ENCODE measurements at regions not wholly inside any gene's neighbourhood (a gene's known extent, or its start where the extent isn't known, plus 50 kb on each side); places are given as distances from the start of the nearest gene placed in this dataset.
A peak's percentile ranks its signal among the peaks of the same experiment; 100 is the strongest.

DNA sequence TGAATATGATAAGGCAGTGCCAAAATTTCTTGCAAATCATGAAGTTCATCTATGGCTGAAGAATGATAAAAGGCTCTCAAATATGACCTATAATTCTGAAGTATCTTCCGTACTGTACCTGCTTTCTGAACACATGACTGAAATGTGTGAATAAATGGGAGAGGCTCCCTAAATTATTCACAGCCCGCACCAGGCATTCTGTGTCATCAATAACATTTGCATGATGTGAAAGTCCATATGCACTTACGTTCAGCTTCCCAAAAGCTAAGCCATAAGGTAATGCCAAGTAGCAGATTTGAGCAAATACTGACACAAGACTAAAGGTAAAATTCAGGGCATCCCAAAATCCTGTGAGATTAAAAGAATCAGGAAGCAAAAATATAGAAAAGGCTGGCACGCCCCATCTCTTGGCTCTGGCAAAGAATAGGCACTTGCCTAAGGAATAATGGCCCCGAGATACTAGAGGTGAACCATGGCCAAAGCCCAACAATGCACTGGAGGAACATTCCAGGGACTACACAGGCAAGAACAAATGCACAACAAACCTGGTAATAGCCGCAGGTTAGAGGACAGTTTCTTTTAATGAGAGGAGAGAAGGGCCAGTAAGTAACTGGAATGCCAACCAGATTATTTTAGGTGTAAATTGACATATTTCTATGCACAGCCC lies 280.5 kb downstream of the IPMK start:
- DNase-seq (ENCODE audit: low read depth): no peak
- no peak overlapping the region for H3K4me3 ChIP-seq (ENCODE audit: low read depth, low read length)
- TF ChIP-seq, protein P1, sequence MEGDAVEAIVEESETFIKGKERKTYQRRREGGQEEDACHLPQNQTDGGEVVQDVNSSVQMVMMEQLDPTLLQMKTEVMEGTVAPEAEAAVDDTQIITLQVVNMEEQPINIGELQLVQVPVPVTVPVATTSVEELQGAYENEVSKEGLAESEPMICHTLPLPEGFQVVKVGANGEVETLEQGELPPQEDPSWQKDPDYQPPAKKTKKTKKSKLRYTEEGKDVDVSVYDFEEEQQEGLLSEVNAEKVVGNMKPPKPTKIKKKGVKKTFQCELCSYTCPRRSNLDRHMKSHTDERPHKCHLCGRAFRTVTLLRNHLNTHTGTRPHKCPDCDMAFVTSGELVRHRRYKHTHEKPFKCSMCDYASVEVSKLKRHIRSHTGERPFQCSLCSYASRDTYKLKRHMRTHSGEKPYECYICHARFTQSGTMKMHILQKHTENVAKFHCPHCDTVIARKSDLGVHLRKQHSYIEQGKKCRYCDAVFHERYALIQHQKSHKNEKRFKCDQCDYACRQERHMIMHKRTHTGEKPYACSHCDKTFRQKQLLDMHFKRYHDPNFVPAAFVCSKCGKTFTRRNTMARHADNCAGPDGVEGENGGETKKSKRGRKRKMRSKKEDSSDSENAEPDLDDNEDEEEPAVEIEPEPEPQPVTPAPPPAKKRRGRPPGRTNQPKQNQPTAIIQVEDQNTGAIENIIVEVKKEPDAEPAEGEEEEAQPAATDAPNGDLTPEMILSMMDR (conservative IDR thresholded peaks at IDR 0.05; ENCODE audit: low read depth, low read length): no peak

DNA sequence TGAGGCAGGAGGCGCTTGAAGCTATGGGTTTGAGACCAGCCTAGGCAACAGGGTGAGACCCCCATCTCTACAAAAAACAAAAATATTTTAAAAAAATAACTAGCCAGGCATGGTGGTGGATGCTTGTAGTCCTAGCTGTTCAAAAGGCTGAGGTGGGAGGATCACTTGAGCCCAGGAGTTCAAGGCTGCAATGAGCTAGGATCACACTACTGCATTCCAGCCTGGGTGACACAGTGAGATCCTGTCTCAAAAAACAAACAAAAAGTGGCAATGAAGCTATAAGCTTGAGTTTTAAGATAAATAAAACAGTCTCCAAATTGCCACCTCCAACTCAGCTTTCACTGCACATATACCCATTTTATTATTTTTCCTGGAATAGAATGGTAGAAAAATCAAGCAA lies 281.3 kb downstream of the IPMK start:
- TF ChIP-seq, protein P1 (conservative IDR thresholded peaks at IDR 0.05; ENCODE audit: low read depth, low read length): no peak
- no peak for DNase-seq (ENCODE audit: low read depth)
- no peak overlapping the region for H3K4me3 ChIP-seq (ENCODE audit: low read depth, low read length)

DNA sequence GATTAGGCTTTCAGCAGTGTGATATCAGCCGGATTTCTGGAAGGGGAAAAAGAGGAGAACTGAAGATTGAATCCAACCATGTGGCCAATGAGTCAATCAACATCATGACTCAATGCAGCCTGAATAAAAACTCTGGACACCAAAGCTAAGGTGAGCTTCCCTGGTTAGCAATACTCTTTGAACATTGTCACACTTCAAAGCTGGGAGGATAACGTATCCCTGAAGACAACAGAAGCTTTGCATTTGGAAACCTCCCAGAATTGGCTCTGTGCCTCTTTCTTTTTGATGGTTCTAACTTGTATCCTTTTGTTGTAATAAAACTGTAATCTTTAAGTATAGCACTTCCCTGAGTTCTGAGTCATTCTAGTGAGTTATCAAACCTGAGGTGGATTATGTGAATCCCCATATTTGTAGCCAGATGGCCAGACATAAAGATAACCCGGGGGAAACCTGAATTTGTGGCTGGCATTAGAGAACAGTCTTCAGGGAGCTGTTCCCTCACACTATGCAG lies 284.4 kb downstream of the IPMK start:
- no peak overlapping the region for H3K4me3 ChIP-seq (ENCODE audit: low read depth, low read length)
- TF ChIP-seq, protein P1 (conservative IDR thresholded peaks at IDR 0.05; ENCODE audit: low read depth, low read length): no peak
- peak; percentile 25 for DNase-seq (ENCODE audit: low read depth)

DNA sequence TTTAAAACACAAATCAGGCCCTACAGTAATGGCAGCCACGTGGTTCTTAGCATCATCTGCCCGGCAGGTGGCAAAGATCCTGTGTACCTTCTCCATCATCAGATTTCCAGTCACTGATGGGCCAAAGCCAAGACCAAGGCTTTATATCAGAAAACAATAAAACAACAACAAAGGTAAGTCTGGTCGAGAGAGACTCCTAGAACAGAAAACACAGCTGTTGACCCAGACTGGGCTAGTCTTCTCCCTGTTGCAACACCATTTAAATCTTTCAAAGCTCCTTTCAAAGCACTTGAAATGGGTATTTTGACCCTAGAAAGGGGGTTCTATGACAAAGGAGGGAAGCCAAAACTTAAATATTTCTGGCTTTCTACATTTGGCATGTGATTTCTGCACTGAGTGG lies 285.6 kb downstream of the IPMK start:
- H3K4me3 ChIP-seq (ENCODE audit: low read depth, low read length): no peak overlapping the region

DNA sequence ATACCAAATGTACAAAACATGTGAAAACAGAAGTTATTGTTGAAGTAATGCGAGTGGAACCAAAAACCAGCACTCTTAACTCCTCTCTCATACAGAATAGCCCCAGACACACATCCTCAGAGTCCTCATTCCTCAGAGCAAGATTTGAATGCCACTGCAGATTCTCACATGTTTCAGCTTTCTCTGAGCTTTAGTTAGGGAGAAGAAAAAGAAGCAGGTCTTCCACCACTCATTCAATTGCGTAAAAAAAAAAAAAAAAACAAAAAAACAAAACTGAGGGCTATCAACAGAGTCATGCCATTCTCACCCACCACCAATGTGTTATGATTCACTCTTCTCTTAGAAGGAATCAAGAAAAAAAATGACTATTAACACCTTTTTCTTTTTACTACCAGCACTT lies 287.7 kb downstream of the IPMK start:
- peak; percentile 64 for DNase-seq (ENCODE audit: low read depth)
- TF ChIP-seq, protein P1 (conservative IDR thresholded peaks at IDR 0.05; ENCODE audit: low read depth, low read length): no peak
- H3K4me3 ChIP-seq (ENCODE audit: low read depth, low read length): no peak overlapping the region

More for the DNA sequence above, 285.6 kb downstream of the IPMK start:
- peak; percentile 66 for DNase-seq (ENCODE audit: low read depth)
- TF ChIP-seq, protein P1 (conservative IDR thresholded peaks at IDR 0.05; ENCODE audit: low read depth, low read length): no peak

DNA sequence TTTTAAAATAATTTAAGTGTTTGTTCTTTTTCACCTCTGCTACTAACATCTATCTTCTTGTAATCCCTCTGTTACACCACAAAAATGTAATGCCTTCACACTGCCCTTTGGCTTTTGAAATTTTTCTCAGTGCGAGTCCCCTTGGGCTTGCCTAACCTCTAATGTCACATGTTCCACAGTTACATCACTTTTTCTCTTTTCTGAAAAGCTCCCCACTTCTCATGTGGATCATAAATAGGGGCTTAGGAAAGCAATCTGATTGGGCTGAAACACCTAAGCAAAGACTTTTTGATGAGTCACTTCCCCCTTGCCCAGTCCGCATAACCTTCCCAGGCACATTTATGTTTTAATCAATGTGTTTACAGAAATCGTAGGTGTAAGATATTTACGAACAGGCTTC lies 288.2 kb downstream of the IPMK start:
- TF ChIP-seq, protein P1 (conservative IDR thresholded peaks at IDR 0.05; ENCODE audit: low read depth, low read length): no peak
- DNase-seq (ENCODE audit: low read depth): peak; percentile 96
- no peak overlapping the region for H3K4me3 ChIP-seq (ENCODE audit: low read depth, low read length)

DNA sequence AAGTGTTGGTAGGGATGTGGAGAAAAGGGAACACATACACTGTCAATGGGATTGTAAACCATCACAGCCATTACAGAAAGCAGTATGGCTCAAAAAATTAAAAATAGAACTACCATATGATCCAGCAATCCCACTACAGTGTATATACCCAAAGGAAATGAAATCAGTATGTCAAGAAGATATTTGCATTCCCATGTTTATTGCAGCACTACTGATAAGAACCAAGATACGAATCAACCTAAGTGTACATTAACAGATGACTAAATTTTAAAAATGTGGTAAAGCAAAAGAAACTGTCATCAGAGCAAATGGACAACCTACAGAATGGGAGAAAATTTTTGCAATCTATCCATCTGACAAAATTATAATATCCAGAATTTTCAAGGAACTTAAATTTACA lies 290.4 kb downstream of the IPMK start:
- TF ChIP-seq, protein P1 (conservative IDR thresholded peaks at IDR 0.05; ENCODE audit: low read depth, low read length): no peak
- H3K4me3 ChIP-seq (ENCODE audit: low read depth, low read length): no peak overlapping the region
- no peak for DNase-seq (ENCODE audit: low read depth)

All from choroid plexus epithelial cell (primary cell).